Activated CD4-positive, alpha-beta T cell treated with anti-CD3 and anti-CD28 coated beads for 4 hours (primary cell): ENCODE measurements at regions not wholly inside any gene's neighbourhood (a gene's known extent, or its start where the extent isn't known, plus 50 kb on each side); places are given as distances from the start of the nearest gene placed in this dataset.

ENCODE experiments used
- DNase-seq, 2 donors: peaks; one replicate each; pipeline ENCODE4 v3.0.0-alpha.2; 2020

DNA sequence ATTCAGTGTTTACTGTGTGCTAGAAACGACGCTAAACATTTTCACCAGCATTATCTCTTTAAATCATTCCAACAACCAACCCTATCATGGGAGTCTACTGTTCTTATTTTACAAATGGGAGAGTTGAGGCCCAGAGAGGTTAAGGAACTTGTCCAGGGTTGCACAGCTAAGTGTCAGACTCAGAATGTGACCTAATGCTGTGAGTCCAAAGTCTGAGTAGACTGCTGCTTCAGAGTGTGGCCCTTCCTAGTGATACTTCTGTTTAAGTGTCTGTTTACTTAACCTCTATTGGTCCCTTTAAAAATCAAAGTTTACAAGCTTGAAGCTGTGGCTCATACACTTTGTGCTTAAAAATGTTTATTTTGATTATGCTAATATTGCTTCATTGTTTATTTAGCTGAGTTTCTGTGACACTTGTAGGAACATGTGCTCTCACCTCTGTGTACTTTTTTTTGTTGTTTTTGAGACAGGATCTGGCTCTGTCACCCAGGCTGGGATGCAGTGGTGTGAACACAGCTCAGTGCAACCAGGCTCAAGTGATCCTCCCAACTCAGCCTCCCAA, 84.4 kb upstream of the SYPL1 start:
- no peak for DNase-seq

DNA sequence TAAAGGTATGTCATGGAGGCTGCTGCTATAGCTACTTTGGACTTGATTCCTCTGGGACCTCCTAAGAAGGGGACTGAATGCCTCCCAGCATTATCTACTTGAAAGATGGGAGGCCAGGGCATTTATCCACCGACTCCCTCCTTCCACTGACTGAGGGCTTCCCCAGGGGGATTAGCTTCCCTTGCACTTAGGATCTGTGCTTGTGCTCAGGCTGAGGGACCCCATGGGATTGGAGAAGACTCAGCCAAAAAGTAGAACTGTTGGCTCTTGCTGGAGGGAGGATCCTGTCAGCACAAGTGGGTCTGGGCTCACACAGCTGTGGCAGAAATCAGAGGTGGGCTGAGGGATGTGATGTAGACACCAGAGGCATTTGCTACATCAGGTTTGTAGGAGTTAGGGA, 81.5 kb upstream of the SYPL1 start:
- DNase-seq = no peak

DNA sequence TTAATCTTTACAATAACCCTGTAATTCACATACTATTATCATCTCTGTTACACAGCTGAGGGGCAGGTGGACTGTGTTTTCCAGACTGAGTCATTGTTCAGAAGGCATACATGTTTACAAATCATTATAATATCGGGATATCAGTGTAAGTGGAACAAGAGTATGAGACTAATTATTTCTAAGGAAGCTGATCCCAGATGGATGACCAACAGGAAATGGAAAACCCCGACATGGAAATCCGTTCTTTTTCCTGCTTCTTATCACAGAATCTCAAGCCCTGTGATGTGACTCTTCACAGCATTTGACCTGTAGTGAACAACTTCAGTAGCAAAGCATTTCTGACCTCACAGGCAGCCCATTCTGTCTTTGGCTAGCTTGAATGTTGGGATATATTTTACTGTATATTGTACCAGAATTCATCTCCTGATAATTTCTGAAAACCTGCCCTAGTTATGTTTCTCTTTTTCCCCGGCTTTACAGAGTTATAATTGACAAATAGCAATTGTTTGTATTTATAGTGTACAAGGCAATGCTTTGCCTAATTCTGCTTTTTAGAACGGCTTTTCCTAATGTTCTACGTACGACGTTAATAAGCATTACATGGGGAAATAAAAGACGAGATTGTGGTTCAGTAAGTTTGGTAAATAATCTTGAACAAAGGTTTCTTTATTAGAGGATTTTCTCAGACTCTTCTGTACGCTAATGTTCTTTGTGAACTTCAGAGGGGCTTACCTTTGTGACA, 78.6 kb upstream of the SYPL1 start:
- DNase-seq = no peak

DNA sequence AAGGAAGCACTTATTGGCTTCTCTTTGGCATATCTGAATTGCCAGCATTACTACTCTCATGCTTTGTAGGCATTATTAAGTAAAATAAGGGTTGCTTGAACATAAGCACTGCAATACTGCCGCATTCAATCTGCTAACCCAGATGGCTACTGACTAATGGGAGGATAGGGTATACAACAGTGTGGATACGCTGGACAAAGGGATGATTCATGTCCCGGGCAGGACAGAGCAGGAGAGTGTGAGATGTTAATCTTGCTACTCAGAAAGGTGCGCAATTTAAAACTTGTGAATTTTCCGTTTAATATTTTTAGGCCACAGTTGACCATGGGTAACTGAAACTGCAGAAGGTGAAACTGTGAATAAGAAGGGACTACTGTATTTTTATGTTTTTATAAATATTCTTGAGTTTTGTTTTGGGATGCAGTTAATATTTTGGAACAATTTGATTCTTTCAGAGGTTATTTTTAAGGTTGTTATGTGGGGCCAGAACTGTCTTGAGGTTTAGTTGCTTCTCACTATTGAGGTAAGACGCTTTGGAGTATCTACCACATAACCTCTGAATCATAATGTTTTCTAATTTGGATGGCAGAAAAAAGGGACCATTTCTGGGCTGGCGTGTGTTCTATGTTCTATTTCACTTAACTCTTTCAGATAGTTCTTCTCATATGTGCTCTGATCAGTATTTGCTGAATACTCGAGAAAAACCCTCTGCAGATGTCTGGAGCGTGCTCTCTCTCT, 75.7 kb upstream of the SYPL1 start:
- DNase-seq = no peak

DNA sequence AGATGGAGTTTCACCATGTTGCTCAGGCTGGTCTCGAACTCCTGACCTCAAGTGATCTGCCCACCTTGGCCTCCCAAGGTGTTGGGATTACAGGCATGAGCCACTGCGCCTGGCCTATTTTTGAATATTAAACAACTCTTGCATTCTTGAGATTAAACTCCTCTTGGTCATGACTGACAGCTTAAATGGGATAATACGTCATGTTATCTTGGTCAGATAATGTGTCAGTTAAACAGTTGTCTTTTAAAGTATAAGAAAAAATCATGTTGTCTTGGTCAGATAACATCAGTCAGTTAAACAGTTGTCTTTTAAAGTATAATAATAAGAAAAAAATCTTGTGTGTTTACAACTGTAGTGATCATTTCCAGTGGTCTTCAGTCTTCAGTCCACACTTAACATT, 73.6 kb upstream of the SYPL1 start:
- DNase-seq = no peak

DNA sequence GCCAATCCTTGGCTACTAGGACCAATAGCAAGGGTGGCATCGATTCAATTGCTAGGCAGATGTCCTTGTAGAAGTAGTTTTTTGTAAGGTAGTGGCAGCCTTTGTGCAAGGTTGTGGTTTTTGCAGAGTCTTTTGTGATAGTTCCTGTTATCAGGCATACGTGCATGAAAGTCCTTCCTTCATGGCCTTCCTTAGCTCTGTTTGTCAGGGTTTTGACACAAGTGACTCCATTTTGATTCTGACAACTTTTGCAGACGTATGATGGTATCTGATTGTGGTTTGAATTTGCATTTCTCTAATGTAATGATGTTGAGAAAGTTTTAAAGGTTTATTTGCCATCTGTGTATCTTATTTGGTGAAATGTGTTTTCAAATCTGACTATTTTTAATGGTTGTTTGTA, 71.8 kb upstream of the SYPL1 start:
- no peak for DNase-seq

DNA sequence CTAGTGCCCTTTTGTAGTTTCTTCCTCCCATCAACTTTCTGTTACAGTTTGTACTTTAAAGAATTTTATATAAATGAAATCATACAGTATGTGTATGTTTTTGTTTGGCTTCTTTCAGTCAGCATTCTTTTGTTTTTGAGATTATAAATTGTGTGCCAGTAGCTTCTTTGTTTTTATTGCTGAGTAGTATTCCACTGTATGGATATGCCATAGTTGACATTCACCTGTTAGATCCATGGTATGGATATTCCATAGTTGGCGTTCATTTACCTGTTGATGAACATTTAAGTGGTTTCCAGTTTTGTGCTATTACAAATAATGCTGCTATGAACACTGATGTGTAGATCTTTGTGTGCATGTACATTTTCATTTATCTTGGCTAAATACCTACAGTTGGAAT, 70.8 kb upstream of the SYPL1 start:
- no peak for DNase-seq

DNA sequence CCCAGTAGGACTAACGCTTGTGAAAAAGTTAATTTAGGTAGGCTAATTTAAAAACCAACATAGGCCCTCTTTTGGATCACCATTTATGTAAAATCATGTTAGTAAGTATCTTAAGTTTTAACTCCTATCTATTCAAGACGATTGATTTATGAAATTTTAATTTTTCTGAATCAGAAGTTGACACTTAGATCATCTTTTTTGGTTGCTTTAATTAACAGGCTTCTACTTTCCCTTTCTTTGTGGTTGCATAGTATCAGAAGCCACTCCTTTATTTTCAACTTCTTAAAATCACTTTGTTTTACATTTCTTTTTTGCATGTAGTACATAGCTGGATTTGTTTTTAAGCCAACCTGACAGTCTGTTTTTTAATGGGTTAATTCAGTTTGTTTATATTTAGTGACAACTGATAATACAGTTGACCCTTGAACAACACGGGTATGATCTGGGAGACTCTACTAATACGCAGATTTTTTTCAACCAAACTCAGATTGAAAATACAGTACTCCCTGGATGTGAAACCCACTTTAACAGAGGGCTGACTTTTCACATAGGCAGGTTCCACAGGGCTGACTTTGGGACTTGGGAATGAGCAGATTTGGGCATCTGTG, 69.7 kb upstream of the SYPL1 start:
- DNase-seq = no peak

DNA sequence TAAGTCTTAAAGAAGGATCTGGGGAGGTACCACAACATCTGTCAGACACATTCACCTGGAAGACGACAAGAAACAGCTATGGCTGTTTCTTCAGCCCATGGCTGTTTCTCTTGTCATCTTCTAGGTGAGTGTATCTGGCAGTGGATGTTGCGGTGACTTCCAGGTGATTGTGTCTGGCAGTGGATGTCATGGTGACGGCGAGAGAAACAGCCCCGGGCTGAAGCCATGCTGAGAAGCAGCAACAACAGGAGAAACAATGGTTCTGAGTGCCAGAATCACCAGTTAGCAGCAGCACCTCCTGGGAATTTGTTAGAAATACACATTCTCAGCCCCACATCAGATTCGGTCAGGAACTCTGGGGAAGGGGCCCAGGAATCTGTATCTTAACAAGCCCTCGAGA, 68.6 kb upstream of the SYPL1 start:
- no peak for DNase-seq

DNA sequence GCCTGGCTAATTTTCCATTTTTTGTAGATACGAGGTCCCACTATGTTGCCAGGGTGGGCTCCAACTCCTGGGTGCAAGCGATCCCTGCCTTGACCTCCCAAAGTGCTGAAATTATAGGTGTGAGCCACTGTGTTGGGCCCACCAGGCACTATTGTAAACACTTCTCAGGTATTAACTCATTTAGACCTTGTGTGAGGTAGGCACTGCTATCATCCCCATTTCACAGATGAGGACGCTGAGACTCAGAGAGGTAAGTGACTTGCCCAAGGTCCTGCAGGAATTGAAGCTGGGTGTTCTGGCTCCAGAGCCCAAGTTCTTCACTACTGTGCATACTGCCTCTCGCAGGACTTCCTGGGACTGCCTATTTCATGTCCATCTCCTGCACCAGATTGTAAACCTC, 67.1 kb upstream of the SYPL1 start:
- no peak for DNase-seq

DNA sequence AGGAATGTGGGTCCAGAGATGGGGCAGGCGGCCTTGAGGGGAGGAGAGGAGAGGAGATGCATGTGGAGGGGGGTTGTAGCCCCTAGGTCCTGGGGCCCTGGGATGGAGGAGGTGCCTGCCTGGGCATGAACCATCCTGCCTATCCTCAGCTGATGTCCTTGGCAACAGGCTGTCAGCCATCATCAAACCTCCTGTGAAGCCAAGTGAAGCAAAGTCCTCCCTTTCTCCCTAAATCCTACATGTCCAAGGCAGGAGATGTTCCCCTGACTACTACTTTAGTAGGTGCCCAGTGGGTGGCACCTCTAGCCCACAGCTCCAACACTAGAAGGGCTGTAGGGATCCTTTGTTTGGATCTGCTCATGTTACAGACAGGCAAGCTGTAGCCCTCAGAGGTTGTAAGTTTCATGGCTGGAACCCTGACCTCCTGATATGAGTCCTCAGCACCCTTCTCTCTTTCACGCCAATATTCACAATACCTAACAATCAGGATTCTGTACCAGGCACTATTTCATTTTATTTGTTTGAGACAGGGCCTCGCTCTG, 66.6 kb upstream of the SYPL1 start:
- no peak for DNase-seq

DNA sequence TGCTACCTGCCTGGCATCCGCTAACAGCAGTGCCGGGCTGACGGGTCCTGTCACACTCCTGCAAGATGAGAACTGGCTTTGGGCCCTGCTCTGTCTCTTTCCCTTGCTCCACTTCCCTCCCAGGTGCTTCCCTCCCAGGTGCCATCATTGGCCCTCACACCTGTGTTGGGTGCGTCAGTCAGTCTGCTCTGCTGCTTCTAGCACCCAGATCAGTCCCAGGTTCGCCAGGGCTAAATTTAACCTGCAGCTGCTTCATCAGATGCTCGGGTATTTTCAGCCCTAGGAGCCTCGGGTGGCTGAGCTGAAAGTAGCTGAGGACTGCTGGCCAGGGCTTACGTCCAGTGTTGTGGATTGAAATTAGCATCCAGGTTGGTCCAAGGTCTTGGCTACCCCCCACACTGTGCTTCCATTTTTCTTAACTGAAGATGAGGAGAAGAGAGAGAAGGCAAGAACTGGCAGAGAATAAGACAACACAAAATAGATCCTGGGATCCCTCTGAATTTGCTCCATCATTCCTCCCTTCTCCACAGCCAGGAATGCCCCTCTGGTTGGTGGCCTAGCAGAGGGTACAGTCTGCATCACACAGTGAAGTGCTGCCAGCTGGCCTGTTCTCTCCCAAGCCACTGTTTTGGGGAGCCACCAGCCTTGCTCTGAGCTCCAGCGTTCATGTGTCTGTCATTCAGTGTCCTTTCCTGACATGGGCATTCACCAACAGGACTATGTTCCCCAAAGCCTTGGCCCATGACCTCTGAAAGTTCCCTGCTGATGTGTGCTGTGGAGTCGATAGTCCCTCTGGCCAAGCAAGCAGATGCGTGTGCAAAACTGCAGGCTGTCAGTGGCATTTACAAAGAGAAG, 65.9 kb upstream of the SYPL1 start:
- no peak for DNase-seq

DNA sequence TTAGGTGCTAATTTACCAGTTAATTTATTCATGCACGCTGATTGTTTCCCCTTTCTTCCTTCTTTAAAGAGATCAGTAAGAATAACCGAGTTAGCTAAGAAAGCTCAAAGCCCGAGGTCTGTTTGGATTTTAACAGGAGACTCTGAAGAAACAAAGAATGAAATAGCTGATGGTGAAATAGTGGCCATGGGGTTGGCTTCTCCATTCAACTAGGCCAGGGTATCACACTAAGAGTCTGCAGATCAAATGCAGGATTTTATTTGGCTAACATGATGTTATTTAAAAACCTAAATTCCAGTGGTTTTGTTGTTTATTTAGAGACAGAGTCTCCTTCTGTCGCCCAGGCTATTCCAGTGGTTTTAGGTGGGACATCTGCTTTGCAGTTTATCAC, 65.2 kb upstream of the SYPL1 start:
- DNase-seq = no peak

DNA sequence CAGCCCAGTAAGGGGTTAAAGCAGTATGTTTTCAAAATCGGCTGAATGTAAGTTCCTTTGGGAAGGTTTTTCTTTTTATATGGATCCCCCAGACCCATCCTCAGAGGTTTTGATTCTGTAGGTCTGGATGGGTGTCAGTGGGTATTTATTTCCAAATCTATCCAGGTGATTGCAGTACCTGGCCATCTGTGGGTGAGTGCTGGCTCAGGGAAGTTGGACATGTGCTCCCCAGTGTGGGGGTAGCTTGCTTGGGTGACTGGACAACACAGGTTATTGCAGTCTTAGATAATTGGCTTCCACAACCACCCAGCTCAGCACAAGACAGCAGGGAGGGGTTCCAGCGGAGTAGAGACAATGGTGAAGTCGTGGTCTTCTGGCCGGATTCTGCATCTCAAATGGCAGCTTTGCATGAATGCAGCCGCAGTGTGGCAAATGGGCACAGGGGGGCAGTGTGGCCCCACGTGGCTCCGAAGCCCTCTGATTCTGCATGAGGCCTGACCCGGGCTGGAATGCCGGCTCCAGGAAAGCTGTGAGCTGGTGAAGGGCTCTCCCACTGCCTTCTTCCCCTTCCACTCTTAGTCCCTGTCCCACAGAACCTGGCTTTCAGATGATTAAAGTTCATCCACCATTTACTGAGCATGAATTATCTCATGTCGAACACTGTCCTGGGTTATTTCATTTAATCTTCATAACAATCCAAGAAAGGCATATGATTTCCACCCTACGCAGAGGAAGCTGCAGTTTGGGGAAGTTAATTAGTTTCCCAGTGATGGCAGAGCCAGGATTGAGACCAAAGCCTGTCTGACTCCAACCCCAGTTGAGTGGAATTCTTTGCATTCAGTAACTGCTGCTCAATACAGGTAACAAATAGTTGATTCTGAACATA, 64.5 kb upstream of the SYPL1 start:
- DNase-seq = peak; percentile 63 to 70

DNA sequence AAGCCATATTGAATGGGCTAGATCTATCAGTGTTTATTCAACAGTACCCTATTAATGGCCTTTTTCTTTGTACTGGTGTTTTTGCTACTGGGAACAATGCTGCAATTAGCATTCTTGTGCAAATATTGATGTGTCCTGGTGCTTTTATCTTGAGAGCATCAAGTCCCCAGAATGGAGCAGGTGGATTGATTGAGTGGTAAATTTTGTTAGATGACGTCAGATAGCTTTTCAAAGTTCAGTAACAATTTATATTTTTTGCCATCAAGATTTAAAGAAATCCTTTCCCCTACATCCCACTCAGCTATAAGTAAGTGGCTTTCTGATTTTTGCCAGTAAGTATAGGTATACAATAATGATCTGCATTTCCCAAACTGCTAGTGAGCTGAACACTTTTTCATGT, 63.4 kb upstream of the SYPL1 start:
- no peak for DNase-seq

DNA sequence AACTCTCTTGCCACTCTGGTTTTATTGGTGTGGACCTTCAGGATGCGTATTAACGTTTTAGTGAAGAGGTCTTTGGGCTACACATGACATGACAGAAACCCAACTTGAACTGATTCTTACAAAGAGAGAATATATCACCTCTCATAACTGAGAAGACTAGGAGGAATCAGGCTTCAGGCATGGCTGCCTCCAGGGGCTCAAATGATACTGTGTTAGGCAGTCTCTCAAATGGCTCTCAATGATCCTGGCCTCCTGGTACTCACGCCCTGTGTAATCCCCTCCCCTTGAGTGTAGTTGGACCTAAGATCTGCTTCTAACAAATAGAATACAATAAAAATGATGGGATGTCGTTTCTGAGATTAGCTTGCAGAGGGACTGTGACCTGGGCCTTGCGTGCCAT, 58.5 kb upstream of the SYPL1 start:
- DNase-seq = no peak

DNA sequence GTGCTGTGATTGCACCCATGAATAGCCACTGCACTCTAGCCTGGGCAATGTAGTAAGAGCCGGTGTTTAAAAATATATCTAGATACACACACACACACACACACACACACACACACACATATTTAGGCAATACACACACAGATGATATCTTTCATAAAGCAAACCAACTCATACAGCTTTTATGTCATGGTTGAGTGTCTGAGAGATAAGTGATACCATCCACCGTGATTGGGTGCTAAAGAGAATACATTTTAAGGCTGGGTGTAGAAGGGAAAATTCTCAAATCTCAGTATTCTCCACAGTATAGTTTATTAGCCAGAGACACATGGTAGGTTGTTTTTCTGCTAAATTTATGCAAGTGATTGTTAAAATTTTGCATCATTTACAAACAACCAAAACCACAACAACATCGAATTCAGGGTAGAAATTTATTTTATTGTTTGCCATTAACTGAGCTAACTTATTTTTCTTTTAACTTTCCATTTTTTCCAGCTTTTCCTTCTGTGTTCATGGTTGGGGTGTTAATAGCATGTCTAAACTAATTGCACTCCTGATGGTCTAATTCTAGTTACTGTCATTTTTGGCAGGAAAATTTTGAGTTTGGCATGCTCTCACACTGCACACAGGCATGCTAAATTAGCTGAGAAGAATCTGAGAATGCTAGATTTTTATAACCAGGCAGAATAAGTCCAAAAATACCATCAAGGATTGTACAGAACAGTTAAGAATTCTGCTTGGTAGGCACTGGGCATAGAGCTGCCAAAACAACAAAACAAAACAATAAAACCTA, 57.9 kb upstream of the SYPL1 start:
- no peak for DNase-seq

DNA sequence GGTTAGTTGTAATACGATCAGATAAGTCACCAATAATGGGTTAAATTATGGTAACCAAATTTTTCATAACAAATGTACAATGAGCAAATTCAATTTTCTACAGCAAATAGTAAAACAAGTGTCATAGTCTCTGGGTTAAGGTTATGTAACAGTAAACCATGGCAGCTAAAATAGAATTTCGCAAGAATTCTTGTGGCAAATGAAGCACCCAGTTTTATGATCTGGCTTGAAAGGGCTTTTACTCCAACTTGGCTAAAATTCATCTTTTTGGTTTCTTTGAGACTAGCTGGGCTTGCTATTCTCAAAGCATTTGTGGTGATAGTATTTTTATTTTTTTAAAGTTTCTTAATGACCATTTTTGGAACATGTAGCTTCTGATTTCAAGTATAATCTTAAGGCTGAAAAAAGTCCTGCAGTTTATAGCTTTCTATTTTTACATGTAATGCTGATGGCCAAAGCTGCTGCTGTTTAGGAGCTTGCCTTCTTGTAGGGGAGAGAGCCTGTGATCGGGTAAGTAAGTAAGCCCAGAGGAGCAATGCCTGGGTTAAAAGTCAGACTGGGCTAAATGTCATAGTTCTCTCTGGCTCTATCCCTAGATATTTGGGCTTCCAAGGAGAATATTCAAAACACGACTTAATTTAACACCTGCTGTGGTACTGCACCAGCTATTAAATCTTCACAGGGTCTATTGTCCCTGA, 55.5 kb upstream of the SYPL1 start:
- DNase-seq = no peak

DNA sequence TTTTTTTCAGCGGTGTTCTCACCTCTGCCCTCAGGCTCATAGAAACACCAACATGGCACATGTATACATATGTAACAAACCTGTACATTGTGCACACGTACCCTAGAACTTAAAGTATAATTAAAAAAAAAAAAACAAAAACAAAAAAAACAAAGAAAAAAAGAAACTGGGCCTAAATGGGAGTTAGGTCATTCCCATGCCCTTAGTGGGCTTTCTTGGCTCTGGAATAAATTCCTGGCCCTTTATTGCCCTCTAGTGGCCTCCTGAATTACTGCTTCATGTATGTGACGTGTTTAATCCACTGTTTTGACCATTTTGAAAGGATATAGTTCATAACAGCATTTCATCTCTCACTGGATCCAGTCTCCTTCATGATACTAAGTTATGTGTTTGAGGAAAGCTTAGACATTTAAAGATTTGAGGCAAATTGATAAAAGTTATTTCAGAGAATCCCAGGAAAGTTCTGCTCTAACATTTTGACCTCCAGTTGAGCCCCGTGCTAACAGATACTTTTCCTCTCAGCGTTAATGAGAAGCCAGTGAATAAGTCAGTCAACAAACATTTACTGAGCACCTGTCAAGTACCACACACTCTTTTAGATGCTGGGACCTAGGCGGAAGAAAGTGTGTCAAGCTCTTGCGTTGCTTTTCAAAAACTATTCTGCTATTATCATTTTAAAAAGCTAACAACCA, 54.7 kb upstream of the SYPL1 start:
- peak in 1 of 2 donors; percentile 45 for DNase-seq

DNA sequence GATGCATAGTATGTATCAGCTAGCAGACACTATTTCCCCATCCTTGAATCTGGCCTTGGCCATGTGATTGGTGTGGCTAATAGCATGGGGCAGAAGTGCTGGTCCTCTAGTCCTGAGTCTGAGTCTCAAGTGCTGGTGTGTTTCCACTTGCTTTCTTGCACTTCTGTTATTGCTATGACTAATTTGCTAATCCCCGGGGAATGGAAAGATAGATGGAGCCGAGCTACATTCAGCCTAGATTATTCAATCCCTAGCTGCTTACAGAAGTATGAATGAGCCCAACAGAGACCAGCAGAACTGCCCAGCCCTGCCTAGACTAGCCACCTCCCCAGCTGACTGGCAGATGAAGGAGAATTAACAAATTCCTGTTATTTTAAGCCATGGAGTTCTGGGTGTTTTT, 53.2 kb upstream of the SYPL1 start:
- DNase-seq = no peak
